SH-SY5Y (cell line): ENCODE measurements at regions not wholly inside any gene's neighbourhood (a gene's known extent, or its start where the extent isn't known, plus 50 kb on each side); places are given as distances from the start of the nearest gene placed in this dataset.

Source experiments
- GATA2 ChIP-seq: IDR thresholded peaks from 2 replicates; pipeline ENCODE4 v1.6.1; 2011; ENCODE audit warnings: mild to moderate bottlenecking, low read depth, low read length
- GATA3 ChIP-seq: IDR thresholded peaks from 2 replicates; pipeline ENCODE4 v1.6.1; 2011; ENCODE audit warnings: low read depth, mild to moderate bottlenecking, low read length, moderate library complexity

DNA sequence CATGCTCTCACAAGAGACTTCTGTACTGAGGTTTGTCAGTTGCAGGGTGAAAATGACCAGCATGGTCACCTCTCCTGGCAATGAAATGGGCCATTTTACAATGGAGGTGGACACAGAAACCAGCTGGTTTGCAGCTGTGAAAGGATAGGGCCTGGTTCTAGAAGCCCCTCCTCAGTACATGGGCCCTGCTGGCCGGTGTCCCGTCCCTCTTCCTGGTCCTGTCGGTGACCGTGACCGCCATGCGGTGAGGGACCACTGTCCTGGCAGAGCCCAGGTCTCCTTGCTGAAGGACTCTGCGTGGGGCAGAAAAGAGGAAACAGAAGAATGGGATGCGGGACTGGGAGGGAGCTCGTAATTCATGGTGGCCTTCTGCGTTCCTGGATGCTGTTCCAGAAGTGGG, 76.0 kb upstream of the ZNF423 start:
- TF ChIP-seq GATA3, result no peak
- TF ChIP-seq GATA2, result no peak

DNA sequence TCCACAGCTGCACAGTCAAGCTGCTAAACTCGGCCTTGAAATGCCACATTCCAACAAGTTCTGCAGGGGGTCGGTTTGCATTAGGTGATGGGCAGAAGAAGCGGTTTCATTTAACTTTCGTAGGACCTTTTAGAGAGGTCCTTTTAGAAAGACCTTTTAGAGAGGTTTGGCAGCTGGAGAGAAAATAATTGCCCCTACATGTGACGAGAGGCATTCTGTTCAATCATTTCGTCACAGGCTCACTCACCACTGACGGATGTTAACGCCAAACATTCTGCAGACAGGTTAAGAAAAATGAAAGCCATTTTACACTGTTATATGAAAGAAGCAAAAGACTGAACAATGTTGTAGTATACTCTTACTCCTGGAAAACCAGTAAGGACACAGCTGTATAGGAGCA, 76.5 kb upstream of the ZNF423 start:
- no peak for TF ChIP-seq GATA3

DNA sequence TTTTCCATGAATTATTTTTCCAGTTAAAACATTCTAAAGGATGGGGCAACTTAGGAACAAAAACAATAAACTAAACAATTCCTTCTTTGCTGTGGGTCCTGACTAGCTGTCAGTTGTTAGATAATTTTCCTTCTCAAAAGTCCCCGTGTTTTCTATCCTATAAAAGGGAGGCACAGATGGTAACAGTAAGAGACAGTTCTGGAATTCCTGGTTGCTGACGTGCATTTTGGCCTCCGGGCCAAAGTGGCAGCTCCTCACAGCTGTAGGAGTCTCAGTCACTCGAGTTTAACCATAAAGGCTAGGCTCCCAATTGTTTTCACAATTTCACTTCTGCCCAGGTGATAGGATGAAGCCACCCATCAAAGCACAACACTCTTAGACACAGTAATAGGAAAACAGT, 77.0 kb upstream of the ZNF423 start:
- TF ChIP-seq GATA3, result no peak
- TF ChIP-seq GATA2, result no peak

DNA sequence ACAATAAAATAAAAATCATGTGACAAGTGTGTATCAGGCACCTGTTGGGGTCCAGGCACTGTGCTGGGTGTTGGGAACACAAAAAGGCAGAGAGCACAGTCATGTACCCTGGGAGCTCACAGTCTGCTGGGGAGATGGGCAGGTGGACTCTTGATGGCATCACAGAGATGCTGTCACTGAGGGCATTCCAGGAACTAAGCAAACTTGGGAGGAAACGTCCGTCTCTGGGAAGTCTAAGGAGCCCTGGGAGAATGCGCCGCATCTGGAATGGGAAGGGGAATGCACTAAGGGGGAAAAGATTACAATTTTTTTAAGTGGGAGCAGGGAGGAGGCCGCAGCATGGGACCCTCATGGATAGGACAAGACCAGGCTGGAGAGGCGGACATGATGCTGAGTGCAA, 80.9 kb upstream of the ZNF423 start:
- TF ChIP-seq GATA3 (no peak), GATA2 (no peak)

DNA sequence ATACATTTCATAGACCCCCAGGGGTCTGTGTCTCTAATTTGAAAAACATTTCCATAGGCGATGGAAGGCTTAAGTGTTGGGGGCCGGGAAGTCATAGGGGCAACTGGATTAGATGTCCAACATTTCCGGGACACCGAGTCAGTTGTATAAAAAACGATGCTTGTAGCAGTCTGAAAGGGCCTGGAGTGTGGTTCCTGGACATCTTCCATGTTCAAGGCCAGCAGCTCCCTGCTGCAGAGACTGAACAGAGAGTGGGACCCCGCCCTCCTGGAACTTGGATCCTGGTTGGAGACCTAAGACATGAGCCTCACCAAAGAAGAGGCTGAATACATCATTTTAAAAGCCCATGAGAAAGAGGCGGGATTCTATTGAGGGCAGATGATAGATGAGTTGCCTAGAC, 82.0 kb upstream of the ZNF423 start:
- TF ChIP-seq GATA3, result no peak

DNA sequence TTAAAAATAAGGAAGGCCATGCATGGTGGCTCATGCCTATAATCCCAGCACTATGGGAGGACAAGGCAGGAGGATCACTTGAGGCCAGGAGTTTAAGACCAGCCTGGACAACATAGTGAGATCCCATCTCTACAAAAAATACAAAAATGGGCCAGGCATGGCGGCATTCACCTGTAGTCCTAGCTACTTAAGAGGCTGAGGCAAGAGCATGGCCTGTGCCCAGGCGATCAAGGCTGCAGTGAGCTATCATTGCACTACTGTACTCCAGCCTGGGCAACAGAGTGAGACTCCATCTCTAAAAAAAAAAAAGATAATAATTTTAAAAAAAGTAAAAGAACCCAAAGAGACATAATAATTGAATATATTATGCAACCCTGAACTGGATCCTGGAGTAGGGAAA, 83.6 kb upstream of the ZNF423 start:
- no peak for TF ChIP-seq GATA2

DNA sequence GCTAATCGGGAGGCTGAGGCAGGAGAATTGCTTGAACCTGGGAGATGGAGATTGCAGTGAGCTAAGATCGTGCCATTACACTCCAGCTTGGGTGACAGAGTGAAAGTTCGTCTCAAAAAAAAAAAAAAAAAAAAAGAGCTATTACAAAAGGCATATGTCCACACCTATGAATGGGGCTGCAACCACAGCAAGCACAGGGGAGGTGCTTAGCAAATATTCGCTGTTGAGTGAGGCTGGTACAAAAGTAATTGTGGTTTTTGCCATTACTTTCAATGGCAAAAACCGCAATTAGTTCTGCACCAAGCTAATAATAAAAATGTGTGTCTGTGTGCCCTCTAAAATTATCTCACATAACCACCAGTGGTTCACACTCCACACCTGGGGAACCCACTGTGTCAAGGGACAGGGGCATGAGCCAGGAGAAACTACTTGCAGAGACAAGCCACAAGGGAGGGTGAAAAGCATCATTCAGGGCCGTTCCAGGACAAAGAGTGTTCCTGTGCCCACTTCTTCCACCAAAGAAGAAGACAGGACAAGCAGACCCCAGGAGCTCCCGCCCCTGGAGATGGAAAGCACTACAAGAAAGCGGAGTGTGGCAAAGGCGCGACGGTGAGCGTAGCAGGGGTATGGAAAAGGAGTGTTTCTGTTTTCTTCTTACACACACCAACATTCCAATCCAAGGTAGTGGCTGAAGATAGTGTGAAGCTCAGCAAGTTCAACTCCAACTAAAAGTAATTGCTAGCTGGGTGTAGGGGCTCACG, 84.4 kb upstream of the CNEP1R1 start:
- TF ChIP-seq GATA2, result no peak
- no peak for TF ChIP-seq GATA3

DNA sequence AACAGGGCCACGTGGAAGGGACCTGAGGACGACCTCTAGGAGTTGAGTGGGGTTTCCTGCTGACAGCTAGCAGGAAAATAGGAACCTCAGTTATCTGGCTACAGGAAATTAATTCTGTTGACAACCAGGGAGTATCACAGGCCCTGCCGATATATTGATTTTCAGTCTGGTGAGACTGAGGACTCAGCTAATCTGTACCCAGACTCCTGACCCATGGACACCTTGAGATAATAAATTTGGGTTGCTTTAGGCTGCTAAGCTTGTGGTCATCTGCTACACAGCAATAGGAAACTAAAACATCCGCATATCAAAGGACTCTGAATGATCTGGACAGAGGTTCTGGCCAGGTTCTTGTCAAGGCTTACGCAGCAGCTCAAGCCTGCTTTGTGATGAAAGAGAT, 80.8 kb upstream of the CNEP1R1 start:
- TF ChIP-seq GATA2, result no peak
- TF ChIP-seq GATA3, result no peak

DNA sequence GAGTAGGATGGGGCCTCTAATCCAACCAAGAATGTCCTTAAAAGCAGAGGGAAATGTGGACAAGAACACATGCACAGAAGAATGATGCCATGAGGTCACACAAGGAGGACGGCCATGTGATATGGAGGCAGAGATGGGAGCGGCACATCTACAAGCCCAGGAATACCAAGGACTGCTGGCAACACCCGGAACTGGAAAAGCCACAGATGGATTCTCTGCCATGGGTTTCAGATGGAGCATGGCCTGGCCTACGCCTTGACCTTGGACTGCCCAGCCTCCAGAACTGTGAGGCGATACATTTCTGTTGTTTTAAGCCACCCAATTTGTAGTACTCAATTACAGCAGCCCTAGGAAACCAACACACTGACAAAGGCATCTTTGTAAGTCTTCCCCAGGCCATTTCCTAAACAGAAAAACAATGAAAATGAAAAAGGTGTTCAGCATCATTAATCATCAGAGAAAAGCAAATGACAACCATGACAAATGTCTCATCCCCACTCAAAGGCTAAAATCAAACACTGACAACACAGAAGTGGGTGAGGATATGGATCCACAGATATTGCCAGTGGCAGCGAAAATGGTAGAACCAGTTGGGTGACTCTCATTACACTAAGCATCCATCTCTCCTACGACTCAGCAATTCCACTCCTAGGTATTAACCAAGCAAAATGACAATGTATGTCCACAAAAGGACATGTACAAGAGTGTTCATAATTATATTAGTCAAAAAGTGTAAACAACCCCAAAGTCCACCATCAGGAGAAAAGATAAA, 76.9 kb upstream of the CNEP1R1 start:
- TF ChIP-seq GATA2 (no peak), GATA3 (no peak)

DNA sequence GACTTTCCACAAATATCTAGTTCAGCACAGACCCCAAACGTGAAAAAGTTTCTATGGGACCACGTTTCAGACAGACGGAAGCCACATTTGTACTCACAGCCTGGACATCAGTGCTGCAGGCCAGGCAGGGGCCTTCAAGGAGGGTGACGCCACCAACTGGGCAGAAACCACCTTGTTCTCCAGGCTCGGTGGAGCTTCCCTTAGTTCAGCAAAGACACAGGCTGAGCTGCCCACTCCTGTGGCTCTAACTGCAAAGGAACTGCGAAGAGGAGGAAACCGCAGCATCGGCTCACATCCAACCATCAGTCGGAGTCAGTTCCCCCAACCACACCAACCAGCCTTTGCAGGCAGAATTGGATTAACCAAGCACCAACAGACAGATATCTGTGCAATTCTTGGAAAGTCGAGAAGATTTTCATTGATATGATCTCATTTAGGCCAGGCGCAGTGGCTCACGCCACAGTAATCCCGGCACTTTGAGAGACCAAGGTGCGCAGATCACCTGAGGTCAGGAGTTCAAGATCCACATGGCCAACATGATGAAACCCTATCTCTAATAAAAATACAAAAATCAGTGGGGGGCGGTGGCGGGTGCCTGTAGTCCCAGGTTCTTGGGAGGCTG, 73.3 kb upstream of the CNEP1R1 start:
- no peak for TF ChIP-seq GATA2

DNA sequence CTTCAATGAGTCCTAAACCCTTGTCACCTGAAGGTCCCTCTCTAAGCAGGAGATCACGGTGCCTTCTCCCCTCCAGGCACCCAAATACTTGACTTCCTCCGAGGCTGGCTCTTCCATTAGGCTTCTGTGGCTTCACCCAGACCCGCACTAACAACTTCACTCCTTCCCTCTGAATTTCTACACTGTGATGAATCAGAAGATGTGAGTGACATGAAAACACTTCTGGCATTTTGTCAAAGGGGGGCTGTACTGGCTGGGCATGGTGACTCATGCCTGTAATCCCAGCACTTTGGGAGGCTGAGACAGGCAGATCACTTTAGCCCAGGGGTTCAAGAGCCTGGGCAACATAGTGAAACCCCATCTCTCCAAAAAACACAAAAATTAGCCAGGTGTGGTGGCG, 72.6 kb upstream of the CNEP1R1 start:
- TF ChIP-seq GATA2 (no peak), GATA3 (no peak)

DNA sequence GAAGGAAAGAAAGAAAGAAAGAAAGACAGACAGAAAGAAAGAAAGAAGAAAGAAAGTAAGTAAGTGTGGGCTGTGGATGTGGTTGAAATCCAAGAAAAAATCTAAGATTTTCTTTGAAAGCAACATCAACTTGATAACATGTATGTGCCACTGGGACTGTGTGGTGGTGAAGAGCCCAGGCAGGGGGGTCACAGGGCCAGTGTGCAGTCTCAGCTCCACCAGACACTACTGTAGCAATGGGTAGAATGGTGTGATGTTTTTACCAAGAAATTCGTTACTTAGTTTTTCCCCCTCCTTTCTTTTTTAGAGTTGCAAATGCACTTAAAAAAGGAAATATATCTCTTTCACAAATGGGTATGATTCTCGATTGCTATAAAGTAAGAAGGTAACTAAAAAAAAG, 71.9 kb upstream of the CNEP1R1 start:
- TF ChIP-seq GATA3 (no peak), GATA2 (no peak)

DNA sequence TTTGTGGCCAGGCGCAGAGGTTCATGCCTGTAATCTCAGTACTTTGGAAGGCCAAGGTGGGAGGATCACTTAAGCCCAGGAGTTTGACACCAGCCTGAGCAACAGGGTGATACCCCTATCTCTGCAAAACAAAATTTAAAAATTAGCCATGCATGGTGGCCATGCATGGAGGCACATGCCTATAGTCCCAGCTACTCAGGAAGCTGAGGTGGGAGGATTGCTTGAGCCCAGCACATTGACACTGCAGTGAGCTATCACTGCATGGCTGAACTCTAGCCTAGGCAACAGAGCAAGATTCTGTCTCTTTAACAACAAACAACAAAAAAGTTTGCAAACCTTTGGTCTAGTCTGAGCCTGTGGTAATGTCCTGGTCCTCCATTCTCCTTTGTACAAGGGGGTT, 69.2 kb upstream of the CNEP1R1 start:
- TF ChIP-seq GATA2, result no peak
- TF ChIP-seq GATA3, result no peak

DNA sequence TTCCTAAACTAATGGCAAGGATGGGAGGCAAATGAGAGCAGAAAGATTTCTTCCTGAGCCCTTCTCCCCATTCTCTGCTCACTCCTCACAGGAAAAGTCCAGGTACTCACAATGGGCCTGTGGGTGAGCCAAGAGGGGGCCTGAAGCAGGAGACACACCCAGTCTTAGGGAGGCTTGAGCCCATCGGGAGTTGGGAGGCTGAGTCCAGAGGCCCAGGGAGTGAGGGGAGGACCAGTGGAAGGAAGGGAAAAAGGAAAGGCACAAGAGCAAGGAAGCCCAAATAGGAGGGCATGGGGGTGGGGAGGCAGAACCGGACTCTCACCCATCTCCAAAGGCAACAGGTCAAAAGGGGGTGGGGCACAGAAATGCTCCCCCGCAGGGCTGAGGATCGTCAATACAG, 68.1 kb upstream of the CNEP1R1 start:
- TF ChIP-seq GATA3 (no peak), GATA2 (no peak)

DNA sequence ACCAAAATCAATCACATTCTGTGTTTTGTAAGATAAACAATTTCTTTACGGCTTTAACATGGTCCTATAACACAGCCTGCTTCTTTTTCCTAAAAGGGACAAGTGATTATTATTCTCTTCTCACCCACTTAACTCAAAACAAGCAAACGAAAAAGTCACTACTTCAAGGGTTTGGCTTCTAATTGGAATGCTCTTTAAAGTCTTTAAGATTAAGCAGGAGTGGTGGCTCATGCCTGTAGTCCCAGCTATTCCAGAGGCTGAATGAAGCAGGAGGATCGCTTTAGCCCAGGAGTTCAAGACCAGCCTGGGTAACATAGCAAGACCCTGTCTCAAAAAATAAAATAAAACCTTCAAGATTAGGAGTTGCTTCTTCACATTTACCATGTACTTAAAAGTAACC, 66.6 kb upstream of the CNEP1R1 start:
- no peak for TF ChIP-seq GATA3
- TF ChIP-seq GATA2, result no peak
